Activated CD4-positive, alpha-beta T cell treated with anti-CD3 and anti-CD28 coated beads, Interleukin-2, Interleukin-4, amounts not matched to agents 100 ng/mL and 50 ng/mL, durations not matched to agents 16 hours and 8 hours (primary cell): ENCODE measurements at regions not wholly inside any gene's neighbourhood (a gene's known extent, or its start where the extent isn't known, plus 50 kb on each side); places are given as distances from the start of the nearest gene placed in this dataset.
"Not testable (repeated sequence)": the region's sequence is repeated elsewhere in the genome, so short reads cannot be mapped to it uniquely, and the experiment has no call there.

ENCODE experiments used
- DNase-seq: peaks from one replicate; pipeline ENCODE4 v3.0.0-alpha.2; 2020; ENCODE audit warnings: low spot score

DNA sequence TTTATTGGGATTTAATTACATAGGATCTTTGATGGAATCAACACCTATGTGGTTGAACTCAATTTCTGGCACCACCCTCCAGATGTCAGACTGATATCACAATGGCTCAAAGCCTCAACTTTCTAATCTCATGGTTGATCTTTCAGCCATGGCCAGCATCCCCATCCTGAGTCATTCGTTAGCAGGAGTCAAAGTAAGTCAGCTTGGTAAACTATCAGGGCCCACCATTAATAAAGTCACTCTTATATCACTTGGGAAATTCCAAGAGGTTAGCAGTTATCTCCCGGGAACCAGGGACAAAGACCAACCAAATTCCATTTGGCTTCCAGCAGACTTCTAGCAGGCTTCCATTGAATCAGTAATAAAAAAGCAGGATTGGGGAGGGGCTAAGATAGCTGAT is 50.7 kb upstream of the TNFSF4 start:
- no peak for DNase-seq

DNA sequence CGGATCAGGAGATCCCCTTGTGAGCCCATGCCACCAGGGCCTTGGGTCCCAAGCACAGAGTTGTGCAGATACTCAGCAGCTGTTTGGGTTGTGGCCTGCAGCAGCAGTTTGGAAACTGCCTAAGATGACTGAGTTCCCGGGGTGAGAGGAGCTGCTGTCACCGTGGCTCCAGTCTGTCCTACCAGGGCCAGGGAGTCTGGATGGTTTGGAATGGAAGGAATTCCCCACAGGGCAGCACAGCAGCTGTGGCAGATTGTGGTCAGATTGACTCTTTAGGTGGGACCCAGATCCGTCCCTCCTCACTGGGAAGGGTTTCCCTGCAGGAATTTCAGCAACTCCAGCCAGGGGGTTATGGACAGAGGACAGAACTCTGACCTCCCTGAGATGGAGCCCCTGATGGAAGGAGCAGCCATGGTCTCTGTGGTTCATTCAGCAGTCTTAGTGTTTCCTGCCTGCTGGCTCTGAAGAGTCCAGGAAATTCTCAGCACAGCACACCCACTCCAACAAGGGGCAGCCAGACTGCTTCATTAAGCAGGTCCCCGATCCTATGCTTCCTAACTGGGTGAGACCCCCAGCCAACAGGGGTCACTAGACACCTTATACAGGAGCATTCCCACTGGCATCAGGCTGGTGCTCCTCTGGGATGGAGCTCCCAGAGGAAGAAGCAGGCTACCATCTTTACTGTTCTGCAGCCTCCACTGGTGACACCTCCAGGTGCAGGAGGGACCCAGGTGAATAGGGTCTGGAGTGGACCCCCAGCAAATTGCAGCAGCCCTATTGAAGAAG is 51.5 kb upstream of the TNFSF4 start:
- DNase-seq: no peak

DNA sequence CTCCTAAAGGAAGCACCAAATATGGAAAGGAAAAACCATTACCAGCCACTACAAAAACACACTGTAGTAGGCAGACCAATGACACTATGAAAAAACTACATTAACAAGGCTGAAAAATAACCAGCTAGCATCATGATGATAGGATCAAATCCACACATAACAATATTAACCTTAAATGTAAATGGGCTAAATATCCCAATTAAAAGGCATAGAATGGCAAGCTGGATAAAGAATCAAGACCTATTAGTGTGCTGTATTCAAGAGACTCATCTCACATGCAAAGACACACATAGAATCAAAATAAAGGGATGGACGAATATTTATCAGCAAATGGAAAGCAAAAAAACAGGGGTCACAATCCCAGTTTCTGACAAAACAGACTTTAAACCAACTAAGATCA is 53.2 kb upstream of the TNFSF4 start:
- not testable (repeated sequence) for DNase-seq

DNA sequence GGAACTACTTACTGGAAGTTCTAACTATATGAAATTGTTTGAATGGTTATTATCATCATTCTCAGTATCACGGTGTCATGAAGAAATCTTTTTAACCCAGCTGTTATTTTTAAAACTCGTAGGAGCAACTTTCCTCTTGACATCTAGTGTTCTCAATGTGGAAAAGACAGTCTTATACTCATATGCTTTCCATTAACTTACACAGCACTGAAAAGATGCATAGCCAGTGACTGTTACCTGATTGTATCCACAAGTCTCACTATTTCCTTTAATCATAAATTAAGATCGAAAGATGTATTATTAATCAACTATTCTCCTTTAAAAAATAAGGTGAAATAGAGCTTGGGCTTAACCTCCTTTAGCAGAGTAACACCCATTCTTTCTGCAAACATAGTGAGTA is 59.7 kb upstream of the TNFSF4 start:
- no peak for DNase-seq

DNA sequence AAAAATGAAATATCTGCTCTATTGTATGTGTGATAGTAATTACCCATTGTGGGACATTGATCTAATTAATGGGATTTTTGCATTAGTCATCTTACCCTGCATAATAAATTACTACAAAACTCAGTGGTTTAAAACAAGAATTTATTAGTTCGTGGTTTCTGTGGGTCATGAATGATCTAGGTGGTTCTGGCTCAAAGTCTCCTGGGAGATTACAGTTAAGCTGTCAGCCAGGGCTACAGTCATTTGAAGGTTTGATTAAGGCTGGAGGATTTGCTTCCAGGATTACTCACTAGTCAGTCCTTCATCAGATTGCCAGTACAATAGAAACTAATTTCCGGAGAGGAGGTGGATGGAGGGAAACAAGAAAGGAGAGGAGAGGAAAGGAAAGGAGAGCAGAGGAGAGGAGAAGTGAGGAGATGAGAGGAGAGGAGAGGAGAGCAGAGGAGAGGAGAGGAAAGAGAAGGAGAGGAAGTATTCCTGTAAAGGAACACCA is 60.4 kb upstream of the TNFSF4 start:
- no peak for DNase-seq

DNA sequence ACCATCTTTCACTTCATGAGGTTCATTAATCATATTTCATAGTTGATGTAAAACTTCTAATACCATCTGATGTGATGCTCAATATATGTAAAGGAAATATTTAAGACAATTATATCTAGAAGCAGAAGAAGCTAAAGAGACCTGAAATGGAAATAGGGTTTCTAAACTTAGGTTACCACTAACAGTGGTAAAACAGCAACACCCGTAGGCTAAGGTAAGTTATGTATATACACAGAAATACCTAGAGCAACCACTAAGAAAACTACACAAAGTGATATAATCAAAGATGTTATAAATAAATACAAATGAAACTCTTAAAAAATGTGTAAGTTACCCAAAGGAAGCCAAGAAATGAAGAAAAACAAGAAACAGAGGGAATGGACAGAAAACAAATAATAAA is 61.1 kb upstream of the TNFSF4 start:
- no peak for DNase-seq

DNA sequence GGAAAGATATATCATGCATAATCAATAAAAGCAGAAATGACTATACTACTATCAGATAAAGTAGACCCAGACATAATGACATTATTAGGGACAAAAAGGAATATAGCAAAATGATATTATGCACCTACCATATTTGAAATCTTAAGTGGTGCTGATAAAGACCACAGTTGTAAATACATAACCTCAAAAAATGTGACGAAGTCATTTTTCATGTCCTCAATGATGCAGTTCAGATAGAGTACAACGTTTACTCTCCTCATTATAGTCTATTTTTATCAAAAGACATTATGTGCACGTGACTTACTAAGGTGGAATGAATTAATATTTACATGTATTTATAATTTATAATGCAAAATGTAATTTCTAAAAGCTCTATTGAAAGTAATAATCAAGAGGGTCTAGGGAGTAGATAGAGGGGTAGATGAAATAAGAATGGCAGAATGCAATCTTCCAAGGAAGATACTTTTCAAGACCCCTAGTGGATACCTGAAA is 61.7 kb upstream of the TNFSF4 start:
- DNase-seq: no peak

DNA sequence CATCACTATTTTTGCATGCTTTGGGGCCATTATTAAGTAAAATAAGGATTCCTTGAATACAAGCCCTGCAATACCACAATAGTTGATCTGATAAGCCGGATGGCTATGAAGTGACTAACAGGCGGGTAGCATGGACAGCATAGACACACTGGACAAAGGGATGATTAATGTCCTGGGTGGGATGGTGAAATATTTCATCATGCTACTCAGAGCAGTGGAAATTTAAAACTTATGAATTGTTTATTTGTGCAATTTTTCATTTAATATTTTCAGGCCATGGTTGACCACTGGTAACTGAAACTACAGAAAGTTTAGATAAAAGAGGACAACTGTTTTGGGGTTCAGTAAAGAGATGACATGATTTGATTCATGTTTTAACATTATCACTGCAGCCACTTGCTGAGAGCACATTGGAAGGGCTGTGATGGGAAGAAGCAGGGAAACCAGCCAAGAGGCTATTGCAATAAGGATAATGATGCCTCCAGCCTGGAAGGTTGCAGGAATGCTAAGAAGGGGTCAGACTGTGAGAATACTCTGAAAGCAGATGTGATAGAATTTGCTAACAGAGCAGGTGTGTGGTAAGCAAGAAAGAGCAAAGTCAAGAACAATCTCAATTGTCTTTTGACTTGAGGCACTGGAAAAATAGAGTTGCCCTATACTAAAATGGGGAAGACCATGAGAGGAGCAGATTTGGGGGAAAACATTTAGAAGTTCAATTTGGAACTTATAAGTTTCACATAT is 62.5 kb upstream of the TNFSF4 start:
- DNase-seq: no peak

DNA sequence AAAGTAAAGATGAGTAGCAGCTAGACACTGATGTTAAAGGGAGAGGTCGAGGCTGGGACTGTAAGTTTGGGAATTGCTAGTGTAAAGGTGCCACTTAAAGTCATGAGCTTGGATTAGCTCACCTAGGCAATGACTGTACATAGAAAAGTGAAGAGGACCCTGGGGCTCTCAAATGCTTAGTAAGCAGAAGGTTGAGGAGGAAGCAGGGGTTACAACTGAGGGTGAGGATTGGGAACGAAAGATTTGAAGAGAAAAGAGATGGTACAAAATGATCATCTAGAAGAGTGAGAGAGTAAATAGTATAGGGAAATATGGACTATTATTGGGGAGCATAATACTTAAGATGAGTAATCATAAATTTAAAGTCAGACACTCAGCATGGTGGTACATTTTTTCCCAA is 63.1 kb upstream of the TNFSF4 start:
- no peak for DNase-seq

DNA sequence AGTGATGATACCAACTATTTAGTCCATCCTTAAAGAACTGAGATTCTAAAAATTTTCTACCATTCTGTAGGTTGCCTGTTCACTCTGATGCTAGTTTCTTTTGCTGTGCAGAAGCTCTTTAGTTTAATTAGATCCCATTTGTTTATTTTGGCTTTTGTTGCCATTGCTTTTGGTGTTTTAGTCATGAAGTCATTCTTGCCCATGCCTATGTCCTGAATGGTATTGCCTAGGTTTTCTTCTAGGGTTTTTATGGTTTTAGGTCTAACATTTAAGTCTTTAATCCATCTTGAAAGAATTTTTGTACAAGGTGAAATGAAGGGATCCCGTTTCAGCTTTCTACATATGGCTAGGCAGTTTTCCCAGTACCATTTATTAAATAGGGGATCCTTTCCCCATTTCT is 63.9 kb upstream of the TNFSF4 start:
- not testable (repeated sequence) for DNase-seq

DNA sequence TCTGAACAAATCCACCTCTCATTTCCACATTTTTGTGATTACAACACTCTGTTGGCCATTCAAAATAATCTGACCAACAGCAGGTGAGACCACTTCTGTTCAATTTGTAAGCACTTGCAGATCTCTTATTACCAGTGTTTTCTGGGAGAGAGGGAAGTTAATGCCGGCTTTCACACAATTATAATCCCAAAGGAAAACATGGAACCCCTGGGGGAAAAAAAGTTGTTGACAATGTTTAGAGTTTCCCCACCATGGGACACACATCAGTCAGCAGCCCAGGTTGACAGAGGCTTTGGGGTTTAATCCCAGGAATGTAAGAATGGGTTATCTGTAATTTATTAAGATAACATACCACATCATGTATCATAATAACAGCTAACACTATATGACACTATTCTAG is 68.4 kb upstream of the TNFSF4 start:
- DNase-seq: no peak

DNA sequence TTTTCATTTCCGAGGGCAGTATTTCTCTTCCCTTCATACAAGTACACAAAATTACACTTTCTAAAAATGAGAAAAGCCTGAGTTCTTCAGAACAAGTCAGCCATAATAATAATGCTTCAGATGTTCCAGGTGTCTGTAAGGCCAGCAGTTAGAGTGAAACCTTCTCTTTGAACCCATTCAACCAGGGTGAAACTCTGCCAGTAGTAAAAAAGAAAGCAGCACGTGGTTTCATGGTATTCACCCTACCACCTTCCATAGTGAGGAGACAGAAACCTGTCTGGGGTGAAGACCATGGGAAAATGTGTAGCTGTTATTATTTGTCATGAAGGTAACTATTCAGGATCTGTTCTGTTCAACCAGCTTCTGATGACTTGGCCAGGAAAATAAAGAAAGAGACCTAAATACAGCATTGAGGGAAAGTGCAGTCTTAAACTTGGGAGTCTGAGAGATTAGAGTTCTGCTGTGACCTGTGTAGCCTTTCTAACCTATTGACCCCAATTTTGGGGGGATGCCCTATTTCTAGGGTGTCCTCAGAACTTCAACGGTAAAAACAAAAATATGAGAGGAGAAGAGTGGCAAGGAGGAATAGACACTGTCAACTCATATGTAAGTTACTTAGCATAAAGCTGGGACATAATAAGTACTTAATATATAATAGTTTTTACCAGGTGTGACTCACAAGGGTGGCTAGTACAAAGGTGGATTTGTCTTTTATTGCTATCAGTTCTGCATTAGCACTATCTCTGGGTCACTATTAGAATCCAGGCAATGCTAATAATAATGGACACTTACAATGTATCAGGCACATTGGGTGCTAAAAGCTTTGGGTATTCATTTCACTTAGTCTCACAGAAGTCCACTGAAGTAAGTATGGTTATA is 70.0 kb upstream of the TNFSF4 start:
- peak; percentile 44 for DNase-seq

DNA sequence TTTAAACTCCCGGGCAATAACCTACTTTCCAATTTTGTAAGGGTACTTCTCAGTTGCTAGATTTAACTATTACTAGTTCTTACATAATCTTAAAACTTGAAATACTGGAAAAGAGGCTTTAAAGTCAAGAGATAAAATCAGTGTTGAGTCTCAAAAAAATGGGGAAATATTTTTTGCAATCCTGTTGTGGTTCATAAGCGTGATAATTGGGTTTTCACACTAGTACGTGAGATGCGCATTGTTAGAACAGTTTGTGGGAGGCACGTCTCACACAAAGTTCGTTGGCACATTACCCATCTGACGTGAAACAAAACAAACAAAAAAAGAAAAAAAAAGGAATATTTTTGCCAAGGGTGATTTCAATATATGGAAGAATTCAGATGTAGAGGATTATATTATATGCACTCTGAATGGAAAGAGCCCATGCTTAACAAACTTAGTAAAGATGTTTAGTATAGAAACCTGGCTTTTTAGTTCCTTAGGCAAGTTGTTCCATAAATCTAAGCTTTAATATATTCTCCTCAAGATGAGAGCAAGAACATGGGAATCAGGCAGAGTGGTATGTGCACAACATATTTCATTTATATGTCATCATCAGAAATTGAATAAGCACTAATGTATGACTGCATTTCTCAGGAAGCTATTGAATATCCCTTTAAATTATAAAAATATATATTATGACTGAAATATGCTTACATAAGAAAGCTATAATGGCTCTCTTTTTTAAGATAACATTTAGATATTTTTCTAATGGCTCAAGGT is 73.9 kb upstream of the TNFSF4 start:
- no peak for DNase-seq

DNA sequence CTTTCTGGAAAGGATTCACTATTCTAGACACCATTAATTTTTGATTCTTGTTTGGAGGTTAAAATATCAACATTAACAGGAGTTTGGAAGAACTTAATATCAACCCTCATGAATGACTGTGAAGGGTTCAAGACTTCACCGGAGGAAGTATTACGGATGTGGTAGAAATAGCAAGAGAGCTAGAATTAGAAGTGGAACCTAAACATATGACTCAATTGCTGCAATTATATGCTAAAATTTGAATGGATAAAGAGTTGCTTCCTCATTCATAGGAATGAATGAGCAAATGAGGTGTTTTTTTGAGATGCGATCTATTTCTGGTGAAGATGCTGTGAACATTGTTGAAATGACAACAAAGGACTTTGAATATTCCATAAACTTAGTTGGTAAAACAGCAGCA is 77.9 kb upstream of the TNFSF4 start:
- DNase-seq: no peak

DNA sequence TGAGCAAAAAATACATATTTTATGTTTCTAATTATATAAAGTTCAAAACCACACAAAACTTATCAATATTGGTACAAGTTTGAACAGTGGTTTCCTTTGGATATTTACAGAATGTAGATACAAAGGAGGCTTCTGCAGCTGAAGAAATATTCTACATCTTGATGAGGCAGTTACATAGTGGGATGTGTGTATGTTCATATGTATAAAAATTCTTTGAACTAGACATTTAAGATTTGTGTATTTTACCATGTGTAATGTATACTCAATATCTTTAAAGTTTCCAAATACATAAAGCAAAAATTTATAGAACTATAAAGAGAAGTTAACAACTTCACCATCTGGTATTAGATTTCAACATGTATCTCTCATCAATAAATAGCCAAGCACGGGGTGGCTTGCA is 80.7 kb upstream of the TNFSF4 start:
- DNase-seq: no peak

DNA sequence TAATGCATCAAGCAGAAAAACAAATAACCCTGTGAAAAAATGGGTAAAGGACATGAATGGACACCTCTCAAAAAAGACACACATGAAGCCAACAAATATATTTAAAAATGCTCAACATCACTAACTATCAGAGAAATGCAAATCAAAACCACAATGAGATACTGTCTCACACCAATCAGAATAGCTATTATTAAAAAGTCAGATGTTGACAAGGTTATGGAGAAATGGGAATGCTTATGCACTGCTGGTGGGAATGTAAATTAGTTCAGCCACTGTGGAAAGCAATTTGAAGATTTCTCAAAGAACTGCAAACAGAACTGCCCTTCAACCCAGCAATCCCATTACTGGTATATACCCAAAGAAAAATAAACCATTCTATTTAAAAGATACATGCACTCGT is 86.6 kb upstream of the TNFSF4 start:
- no peak for DNase-seq

DNA sequence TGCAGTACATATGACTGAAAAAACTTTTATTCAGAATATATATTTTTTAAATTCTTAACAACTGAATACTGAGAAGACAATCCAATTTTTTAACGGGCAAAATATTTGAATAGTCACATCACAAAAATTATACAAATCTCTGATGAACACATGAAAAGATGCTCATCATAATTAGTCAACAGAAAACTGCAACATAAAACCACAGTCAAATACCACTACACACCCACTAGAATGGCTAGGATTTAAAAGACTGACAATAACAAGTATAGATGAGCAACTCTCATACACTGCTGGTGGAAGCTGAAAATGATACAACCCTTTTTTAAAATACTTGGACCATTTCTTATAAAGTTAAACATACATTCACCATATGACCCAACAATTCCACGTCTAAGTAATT is 87.7 kb upstream of the TNFSF4 start:
- no peak for DNase-seq

DNA sequence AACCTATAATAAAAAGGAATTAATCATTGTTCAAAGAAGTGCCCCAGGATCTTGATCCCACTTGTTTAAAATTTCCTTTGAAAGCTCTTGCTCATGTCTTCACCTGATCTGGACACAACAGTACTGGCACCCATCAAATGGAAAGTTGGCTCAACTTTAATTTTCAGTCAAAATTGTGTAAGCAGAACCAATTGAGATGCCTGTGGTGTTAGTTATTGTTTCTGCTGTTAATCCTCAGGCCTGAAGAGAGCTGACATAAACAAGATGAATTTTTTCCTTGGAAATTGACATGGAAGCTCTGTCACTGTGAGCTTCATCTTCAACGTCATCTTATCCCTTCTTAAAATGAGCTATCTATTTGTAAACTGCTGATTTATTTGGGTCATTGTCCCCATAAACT is 88.3 kb upstream of the TNFSF4 start:
- no peak for DNase-seq

DNA sequence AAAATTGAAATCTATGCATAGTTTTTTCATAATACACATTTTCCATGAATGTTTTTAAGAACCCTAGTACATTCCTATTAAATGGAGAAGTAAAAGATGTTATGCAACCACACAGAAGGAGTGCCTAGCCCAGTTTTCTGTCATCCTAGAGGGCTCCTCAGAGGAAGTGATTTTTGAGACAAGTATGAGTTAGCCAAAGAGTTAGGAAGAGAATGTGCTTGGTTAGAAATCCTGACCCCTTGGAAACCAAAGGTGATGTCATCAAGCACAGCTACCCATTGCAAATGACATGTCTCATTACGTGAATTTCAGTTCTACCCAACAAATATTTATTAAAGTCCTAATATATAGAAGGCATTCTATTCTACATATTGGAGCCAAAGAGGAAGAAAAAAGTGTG is 88.9 kb upstream of the TNFSF4 start:
- no peak for DNase-seq

DNA sequence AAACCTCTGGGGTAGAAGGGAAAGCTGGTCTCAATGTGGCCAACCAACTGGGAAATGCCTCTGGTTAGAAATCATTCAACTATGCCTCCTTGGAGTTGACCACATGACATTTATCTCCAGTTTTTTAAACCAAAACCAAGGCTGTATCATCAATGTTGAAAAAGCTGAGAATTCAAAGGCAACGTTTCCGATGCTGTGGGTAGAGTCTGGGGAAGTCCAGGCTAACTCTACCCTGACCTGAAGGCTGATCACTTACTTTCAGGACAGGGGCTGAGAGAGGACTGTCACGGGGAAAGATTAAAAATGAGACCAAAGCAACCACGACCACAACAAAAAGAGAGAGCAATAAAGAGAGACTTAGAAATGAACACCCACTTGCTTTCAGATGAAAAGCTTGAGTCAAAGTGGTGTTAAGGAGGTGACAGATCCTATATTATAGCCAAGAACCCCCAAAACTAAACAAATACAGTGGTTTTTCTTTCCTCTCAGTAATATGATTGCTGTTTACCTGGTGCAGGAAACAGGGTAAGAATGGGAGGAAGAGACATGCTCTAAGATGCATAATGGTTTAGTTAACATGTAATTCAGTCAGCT is 90.8 kb upstream of the TNFSF4 start:
- DNase-seq: peak; percentile 67
